GM03348 (cell line): ENCODE measurements at regions not wholly inside any gene's neighbourhood (a gene's known extent, or its start where the extent isn't known, plus 50 kb on each side); places are given as distances from the start of the nearest gene placed in this dataset.
"Not testable (repeated sequence)": the region's sequence is repeated elsewhere in the genome, so short reads cannot be mapped to it uniquely, and the experiment has no call there.

Experiments used
- DNase-seq: peaks from one replicate; pipeline ENCODE4 v3.0.0; 2012; ENCODE audit warnings: low spot score

GRCh38 chrY:26638063-26638462 lies 1016.1 kb downstream of the CDY1 start:
- no peak for DNase-seq

- DNase-seq: not testable (repeated sequence)
Measured at GRCh38 chrY:26645856-26646255, 1023.9 kb downstream of the CDY1 start.

GRCh38 chrY:26648240-26648639 lies 1026.3 kb downstream of the CDY1 start:
- not testable (repeated sequence) for DNase-seq

GRCh38 chrY:26664245-26664644 lies 1042.3 kb downstream of the CDY1 start:
- DNase-seq: not testable (repeated sequence)

GRCh38 chrY:26666691-26667090 lies 1044.8 kb downstream of the CDY1 start:
- not testable (repeated sequence) for DNase-seq

- DNase-seq: not testable (repeated sequence)
Measured at GRCh38 chrY:26669243-26669642, 1047.3 kb downstream of the CDY1 start.

GRCh38 chrY:26670360-26670871 lies 1048.5 kb downstream of the CDY1 start:
- DNase-seq: peak; percentile 23

- peak; percentile 48 for DNase-seq
Measured at GRCh38 chrY:26670881-26671879, 1049.3 kb downstream of the CDY1 start.
